SU-DHL-6 (cell line): ENCODE measurements at regions not wholly inside any gene's neighbourhood (a gene's known extent, or its start where the extent isn't known, plus 50 kb on each side); places are given as distances from the start of the nearest gene placed in this dataset.

Experiments
- H2AFZ ChIP-seq: fragments of 200-600 bp; sonication (generic); 2 replicates; pipeline ENCODE4 v1.6.1; 2014; ENCODE audit warnings: low read depth, mild to moderate bottlenecking, moderate library complexity, mixed read lengths, antibody characterized with exemption, low read length; ENCODE audit not compliant: severe bottlenecking
- H3F3A ChIP-seq: fragments of 200-600 bp; shearing (Covaris generic); 2 replicates; pipeline ENCODE4 v1.6.0; 2016; ENCODE audit warnings: antibody characterized with exemption, mild to moderate bottlenecking; ENCODE audit not compliant: insufficient read depth
- H3K27ac ChIP-seq: fragments of 200-600 bp; sonication (generic); 2 replicates; pipeline ENCODE4 v1.5.1; 2016; ENCODE audit warnings: low read depth, mild to moderate bottlenecking, low read length, moderate library complexity, mixed read lengths
- H3K27me3 ChIP-seq: fragments of 200-600 bp; sonication (generic), shearing (Covaris generic); 2 replicates; pipeline ENCODE4 v1.6.0; 2014; ENCODE audit warnings: mild to moderate bottlenecking, low read length
- H3K36me3 ChIP-seq: fragments of 200-600 bp; sonication (generic); 2 replicates; pipeline ENCODE4 v1.6.1; 2014; ENCODE audit warnings: mild to moderate bottlenecking, low read length, mixed read lengths
- H3K4me2 ChIP-seq: fragments of 300-600, 200-600 bp; shearing (Covaris generic), sonication (generic); 2 replicates; pipeline ENCODE4 v1.6.0; 2014; ENCODE audit warnings: low read length, low read depth, mild to moderate bottlenecking; ENCODE audit not compliant: poor library complexity, severe bottlenecking
- H3K4me3 ChIP-seq: fragments of 200-600 bp; sonication (generic); 2 replicates; pipeline ENCODE4 v1.5.1; 2014; ENCODE audit warnings: antibody characterized with exemption, low read length, mild to moderate bottlenecking, mixed read lengths; ENCODE audit not compliant: insufficient read depth, poor library complexity, severe bottlenecking
- H3K79me2 ChIP-seq: fragments of 200-600 bp; sonication (generic); 2 replicates; pipeline ENCODE4 v1.6.1; 2014; ENCODE audit warnings: mild to moderate bottlenecking, low read length, moderate library complexity; ENCODE audit not compliant: insufficient read depth
- H3K9ac ChIP-seq: fragments of 200-600 bp; sonication (generic); 2 replicates; pipeline ENCODE4 v1.7.0; 2014; ENCODE audit warnings: mild to moderate bottlenecking, low read length
- H3K9me2 ChIP-seq: fragments of 200-600 bp; sonication (generic); replicated peaks from 2 replicates; pipeline ENCODE4 v1.6.1; 2014; ENCODE audit warnings: low read length; ENCODE audit not compliant: insufficient read depth
- H3K9me3 ChIP-seq: fragments of 200-600 bp; sonication (generic); 2 replicates; pipeline ENCODE4 v1.6.1; 2014; ENCODE audit warnings: low read length, mixed read lengths; ENCODE audit not compliant: insufficient read depth
- H4K20me1 ChIP-seq: fragments of 200-600 bp; sonication (generic); 2 replicates; pipeline ENCODE4 v1.6.1; 2014; ENCODE audit warnings: low read depth, mild to moderate bottlenecking, antibody characterized with exemption, low read length, moderate library complexity, mixed read lengths
- EZH2phosphoT487 ChIP-seq: fragments of 200-600 bp; sonication (generic), shearing (Covaris generic); conservative IDR thresholded peaks from 2 replicates; pipeline ENCODE4 v1.6.1; 2018; ENCODE audit warnings: mild to moderate bottlenecking, antibody characterized with exemption, low read length, moderate library complexity, mixed read lengths
- TF ChIP-seq, protein P1 (sequence below): fragments of 200-600 bp; sonication (generic); IDR thresholded peaks from one replicate; pipeline ENCODE4 v1.5.1; 2017; ENCODE audit warnings: antibody characterized with exemption, mild to moderate bottlenecking, low read length, moderate library complexity; ENCODE audit not compliant: insufficient read depth, poor library complexity, severe bottlenecking

DNA sequence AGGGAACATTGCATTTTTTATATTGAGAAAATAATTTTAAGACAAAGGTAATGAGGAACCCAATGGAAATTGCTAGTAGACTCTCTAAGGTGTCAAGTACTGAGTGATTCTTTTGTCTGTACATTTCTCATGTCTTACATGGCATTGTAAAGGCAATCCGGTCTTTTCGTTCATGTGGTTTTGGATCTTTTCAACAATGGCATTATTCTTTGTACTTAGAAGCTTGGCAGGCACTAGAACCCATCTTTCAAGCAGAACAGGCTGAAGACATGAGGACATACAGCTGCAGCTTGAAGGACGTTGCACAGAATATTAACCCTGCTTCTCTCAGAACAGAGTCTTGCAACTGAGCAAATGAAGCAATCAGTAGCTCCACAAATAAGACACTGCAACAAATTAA lies 231.5 kb upstream of the ZFHX3 start:
- H3F3A ChIP-seq = no peaks in the 10 kb centered on the region
- no peaks in the 10 kb centered on the region for H3K9me2 ChIP-seq
- H3K79me2 ChIP-seq = no peaks in the 10 kb centered on the region
- no peaks in the 10 kb centered on the region for H4K20me1 ChIP-seq
- H3K36me3 ChIP-seq = no peaks in the 10 kb centered on the region
- H3K4me2 ChIP-seq = no peak overlapping the region
- TF ChIP-seq EZH2phosphoT487 = no peak
- TF ChIP-seq, protein P1, sequence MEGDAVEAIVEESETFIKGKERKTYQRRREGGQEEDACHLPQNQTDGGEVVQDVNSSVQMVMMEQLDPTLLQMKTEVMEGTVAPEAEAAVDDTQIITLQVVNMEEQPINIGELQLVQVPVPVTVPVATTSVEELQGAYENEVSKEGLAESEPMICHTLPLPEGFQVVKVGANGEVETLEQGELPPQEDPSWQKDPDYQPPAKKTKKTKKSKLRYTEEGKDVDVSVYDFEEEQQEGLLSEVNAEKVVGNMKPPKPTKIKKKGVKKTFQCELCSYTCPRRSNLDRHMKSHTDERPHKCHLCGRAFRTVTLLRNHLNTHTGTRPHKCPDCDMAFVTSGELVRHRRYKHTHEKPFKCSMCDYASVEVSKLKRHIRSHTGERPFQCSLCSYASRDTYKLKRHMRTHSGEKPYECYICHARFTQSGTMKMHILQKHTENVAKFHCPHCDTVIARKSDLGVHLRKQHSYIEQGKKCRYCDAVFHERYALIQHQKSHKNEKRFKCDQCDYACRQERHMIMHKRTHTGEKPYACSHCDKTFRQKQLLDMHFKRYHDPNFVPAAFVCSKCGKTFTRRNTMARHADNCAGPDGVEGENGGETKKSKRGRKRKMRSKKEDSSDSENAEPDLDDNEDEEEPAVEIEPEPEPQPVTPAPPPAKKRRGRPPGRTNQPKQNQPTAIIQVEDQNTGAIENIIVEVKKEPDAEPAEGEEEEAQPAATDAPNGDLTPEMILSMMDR = no peak
- no peak overlapping the region for H2AFZ ChIP-seq
- no peak overlapping the region for H3K9ac ChIP-seq
- H3K27me3 ChIP-seq = no peaks in the 10 kb centered on the region
- no peaks in the 10 kb centered on the region for H3K9me3 ChIP-seq
- H3K4me3 ChIP-seq = no peak overlapping the region
- H3K27ac ChIP-seq = no peak overlapping the region

- Histone ChIP-seq H4K20me1 (no peaks in the 10 kb centered on the region), H3K36me3 (no peaks in the 10 kb centered on the region), H3K9me3 (no peaks in the 10 kb centered on the region), H3K79me2 (no peaks in the 10 kb centered on the region), H3K27ac (no peak overlapping the region), H3K9ac (no peak overlapping the region), H3K4me3 (no peak overlapping the region), H3K9me2 (no peaks in the 10 kb centered on the region), H3K4me2 (no peak overlapping the region), H2AFZ (no peak overlapping the region), H3K27me3 (no peaks in the 10 kb centered on the region), H3F3A (no peaks in the 10 kb centered on the region)
- TF ChIP-seq, protein P1 = no peak
- no peak for TF ChIP-seq EZH2phosphoT487
These were observed 229.1 kb upstream of the ZFHX3 start for GRCh38 chr16:73277071-73277470.

- TF ChIP-seq, protein P1 = no peak
- TF ChIP-seq EZH2phosphoT487 = no peak
- H3K79me2 ChIP-seq = no peaks in the 10 kb centered on the region
- no peak overlapping the region for H3K9ac ChIP-seq
- no peaks in the 10 kb centered on the region for H3K9me3 ChIP-seq
- H3K4me2 ChIP-seq = no peak overlapping the region
- H2AFZ ChIP-seq = no peak overlapping the region
- no peaks in the 10 kb centered on the region for H3K36me3 ChIP-seq
- no peak overlapping the region for H3K4me3 ChIP-seq
- H3K27ac ChIP-seq = no peak overlapping the region
- no peaks in the 10 kb centered on the region for H3F3A ChIP-seq
- H3K27me3 ChIP-seq = no peaks in the 10 kb centered on the region
- no peaks in the 10 kb centered on the region for H4K20me1 ChIP-seq
- no peaks in the 10 kb centered on the region for H3K9me2 ChIP-seq
These were observed 227.5 kb upstream of the ZFHX3 start for GRCh38 chr16:73275448-73275847.
